Spleen (tissue), 11 donors: ENCODE measurements at regions not wholly inside any gene's neighbourhood (a gene's known extent, or its start where the extent isn't known, plus 50 kb on each side); places are given as distances from the start of the nearest gene placed in this dataset.

ENCODE experiments used
- DNase-seq: peaks from one replicate; pipeline ENCODE4 v3.0.0-alpha.2; 2020
- H3K27ac ChIP-seq, 8 donors: fragments of 200-600 bp; sonication (generic) in 7 of 8; 1 replicate in 4 of 8; 2 replicates in 4 of 8; pipeline versions ENCODE4 v1.5.0 to v1.8.0; 2016 to 2021; ENCODE audit warnings: inconsistent platforms in 4 of 8, mild to moderate bottlenecking in 4 of 8, moderate library complexity in 1 of 8
- H3K27me3 ChIP-seq, 7 donors: fragments of 200-600 bp; sonication (generic) in 6 of 7; replicated peaks in 1 of 7; 1 replicate in 4 of 7; 2 replicates in 3 of 7; pipeline versions ENCODE4 v1.5.0 to v1.8.0; 2016 to 2021; ENCODE audit warnings: inconsistent platforms in 3 of 7, mild to moderate bottlenecking in 1 of 7
- H3K36me3 ChIP-seq, 6 donors: fragments of 200-600 bp; sonication (generic) in 5 of 6; 1 replicate in 4 of 6; 2 replicates in 2 of 6; pipeline versions ENCODE4 v1.5.0 to v1.8.0; 2016 to 2021; ENCODE audit warnings: inconsistent platforms in 2 of 6
- H3K4me1 ChIP-seq, 6 donors: fragments of 200-600 bp; sonication (generic) in 5 of 6; 1 replicate in 3 of 6; 2 replicates in 3 of 6; pipeline versions ENCODE4 v1.5.0 to v1.8.0; 2016 to 2021; ENCODE audit warnings: inconsistent platforms in 3 of 6
- H3K4me3 ChIP-seq, 8 donors: fragments of 200-600 bp; sonication (generic) in 7 of 8; 1 replicate in 4 of 8; 2 replicates in 4 of 8; pipeline versions ENCODE4 v1.5.0 to v1.8.0; 2016 to 2021; ENCODE audit warnings: inconsistent platforms in 4 of 8, mild to moderate bottlenecking in 4 of 8, moderate library complexity in 2 of 8
- H3K9me3 ChIP-seq, 8 donors: fragments of 200-600 bp; sonication (generic) in 7 of 8; 1 replicate in 4 of 8; 2 replicates in 4 of 8; pipeline versions ENCODE4 v1.5.0 to v1.8.0; 2016 to 2021; ENCODE audit warnings: inconsistent platforms in 4 of 8
- CTCF ChIP-seq, 11 experiments: fragments of 200-600 bp in 7 of 11; fragments of 450-650 bp in 4 of 11; sonication (generic) in 4 of 11; IDR thresholded peaks in 8 of 11; conservative IDR thresholded peaks in 3 of 11; 1 replicate in 7 of 11; 2 replicates in 4 of 11; pipeline versions ENCODE4 v1.4.0 to v1.8.0; 2016 to 2021; ENCODE audit warnings: antibody characterized with exemption in 11 of 11, inconsistent platforms in 4 of 11, mild to moderate bottlenecking in 1 of 11
- POLR2A ChIP-seq, 3 donors: fragments of 450-650 bp; IDR thresholded peaks; one replicate each; pipeline ENCODE4 v1.5.1; 2017; ENCODE audit warnings: antibody characterized with exemption in 3 of 3, mild to moderate bottlenecking in 1 of 3
- POLR2AphosphoS5 ChIP-seq, 3 donors: sonication (generic); formaldehyde crosslinking; IDR thresholded peaks; one replicate each; pipeline ENCODE4 v1.5.1; 2017; ENCODE audit warnings: antibody characterized with exemption in 3 of 3
- WGBS, 5 donors: extraction: QIAGEN DNeasy Blood & Tissue Kit in 3 of 5; methylation state at CpG; one replicate each; pipeline versions ENCODE4 v1.1.5 to v1.1.7; 2013 to 2018; 5-methylcytosine and 5-hydroxymethylcytosine counted together
- intact Hi-C: fragments of 100-400 bp; cut with DNase I; formaldehyde crosslinking; loops from one replicate; pipeline ENCODE4 v1.15.0; 2023; ENCODE audit warnings: low total_unique reads
- donor health status: healthy with polysubstance abuse.
- donor health status: DM: no; HTN: no; CAD: no; lungs with moderate emphysema.
- donor health status: DM: no; HTN: no; CAD: no.
- donor health status: Bipolar disorder and iron deficiency.
- donor health status: healthy.
- donor health status: DM: no; HTN: no; CAD: no.
- donor health status: DM: yes; HTN: yes; CAD: no.

GRCh38 chr1:193697115-193697762 is 510.8 kb upstream of the B3GALT2 start:
- no peaks in the 10 kb centered on the region for H3K4me1 ChIP-seq
- no peak overlapping the region for H3K4me3 ChIP-seq
- intact Hi-C loops: no loop called here
- 71 to 86% (median 82%) methylated on average over 2 of the region's 2 CpGs for WGBS, 5 donors
- H3K27me3 ChIP-seq: no peaks in the 10 kb centered on the region
- H3K27ac ChIP-seq: no peak overlapping the region
- no peaks in the 10 kb centered on the region for H3K9me3 ChIP-seq
- TF ChIP-seq CTCF (IDR thresholded peaks at IDR 0.05 in 8 of 11, conservative IDR thresholded peaks at IDR 0.05 in 3 of 11): no peak
- no peak for TF ChIP-seq POLR2AphosphoS5 (IDR thresholded peaks at IDR 0.05)
- no peak for TF ChIP-seq POLR2A (IDR thresholded peaks at IDR 0.05)
- no peak for DNase-seq
- H3K36me3 ChIP-seq: no peaks in the 10 kb centered on the region

DNA sequence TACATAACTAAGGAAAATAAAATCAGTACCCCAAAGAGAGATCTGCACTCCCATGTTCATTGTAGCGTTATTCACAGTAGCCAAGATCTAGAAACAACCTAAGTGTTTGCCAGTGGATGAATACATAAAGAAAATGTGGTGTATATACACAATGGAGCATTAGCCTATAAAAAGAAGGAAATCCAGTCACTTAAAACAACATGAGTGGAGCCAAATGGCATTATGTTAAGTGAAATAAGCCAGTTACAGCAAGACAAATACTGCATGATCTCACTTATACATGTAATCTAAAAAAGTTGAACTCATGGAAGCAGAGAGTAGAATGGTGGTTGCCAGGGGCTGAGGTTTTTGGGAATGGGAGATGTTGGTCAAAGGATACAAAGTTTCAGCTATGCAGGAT is 508.3 kb upstream of the B3GALT2 start:
- Histone ChIP-seq H3K4me3 (no peak overlapping the region), H3K4me1 (no peaks in the 10 kb centered on the region), H3K27me3 (no peaks in the 10 kb centered on the region), H3K27ac (no peak overlapping the region), H3K9me3 (no peaks in the 10 kb centered on the region), H3K36me3 (no peaks in the 10 kb centered on the region)
- no peak for DNase-seq
- intact Hi-C loops: no loop called here
- TF ChIP-seq POLR2A (IDR thresholded peaks at IDR 0.05): no peak
- no peak for TF ChIP-seq CTCF (IDR thresholded peaks at IDR 0.05 in 8 of 11, conservative IDR thresholded peaks at IDR 0.05 in 3 of 11)
- TF ChIP-seq POLR2AphosphoS5 (IDR thresholded peaks at IDR 0.05): no peak
- WGBS, 5 donors: 83 to 98% (median 87%) methylated on average over 1 of the region's 1 CpG

DNA sequence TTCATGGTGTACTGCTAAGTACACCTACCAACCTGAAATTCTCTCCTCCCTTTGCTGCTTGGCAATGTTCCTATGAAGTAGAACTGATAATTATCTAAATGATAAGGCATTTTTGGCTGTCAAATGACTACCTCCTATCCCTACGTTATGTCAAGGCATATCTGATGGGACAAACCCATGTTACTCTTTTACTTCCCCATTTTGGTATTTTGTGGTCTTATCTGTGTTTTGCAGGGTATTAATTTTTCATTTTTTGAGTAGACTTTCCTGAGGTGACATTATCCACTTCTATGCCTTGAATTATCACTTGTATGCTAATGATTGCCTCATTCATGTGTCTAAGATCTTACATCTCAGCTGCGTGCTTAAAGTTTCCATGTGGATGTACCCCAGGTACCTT is 499.6 kb upstream of the B3GALT2 start:
- WGBS, 5 donors: 30 to 46% (median 41%) methylated on average over 2 of the region's 2 CpGs
- H3K9me3 ChIP-seq: no peaks in the 10 kb centered on the region
- H3K4me1 ChIP-seq: no peaks in the 10 kb centered on the region
- DNase-seq: no peak
- H3K27me3 ChIP-seq: no peaks in the 10 kb centered on the region
- H3K4me3 ChIP-seq: no peak overlapping the region
- no peak overlapping the region for H3K27ac ChIP-seq
- TF ChIP-seq CTCF (IDR thresholded peaks at IDR 0.05 in 8 of 11, conservative IDR thresholded peaks at IDR 0.05 in 3 of 11) (no peak), POLR2A (IDR thresholded peaks at IDR 0.05) (no peak), POLR2AphosphoS5 (IDR thresholded peaks at IDR 0.05) (no peak)
- no peaks in the 10 kb centered on the region for H3K36me3 ChIP-seq
- intact Hi-C loops: no loop called here

GRCh38 chr1:193681422-193681821 is 495.0 kb upstream of the B3GALT2 start:
- Histone ChIP-seq H3K9me3 (no peaks in the 10 kb centered on the region), H3K27me3 (no peaks in the 10 kb centered on the region), H3K36me3 (no peaks in the 10 kb centered on the region), H3K27ac (no peak overlapping the region), H3K4me3 (no peak overlapping the region), H3K4me1 (no peaks in the 10 kb centered on the region)
- intact Hi-C loops: no loop called here
- no peak for DNase-seq
- TF ChIP-seq POLR2AphosphoS5 (IDR thresholded peaks at IDR 0.05) (no peak), CTCF (IDR thresholded peaks at IDR 0.05 in 8 of 11, conservative IDR thresholded peaks at IDR 0.05 in 3 of 11) (no peak), POLR2A (IDR thresholded peaks at IDR 0.05) (no peak)
- WGBS, 5 donors: 74 to 90% (median 81%) methylated on average over 1 of the region's 1 CpG
